ENCODE measurements at regions not wholly inside any gene's neighbourhood (a gene's known extent, or its start where the extent isn't known, plus 50 kb on each side); places are given as distances from the start of the nearest gene placed in this dataset.

DNA sequence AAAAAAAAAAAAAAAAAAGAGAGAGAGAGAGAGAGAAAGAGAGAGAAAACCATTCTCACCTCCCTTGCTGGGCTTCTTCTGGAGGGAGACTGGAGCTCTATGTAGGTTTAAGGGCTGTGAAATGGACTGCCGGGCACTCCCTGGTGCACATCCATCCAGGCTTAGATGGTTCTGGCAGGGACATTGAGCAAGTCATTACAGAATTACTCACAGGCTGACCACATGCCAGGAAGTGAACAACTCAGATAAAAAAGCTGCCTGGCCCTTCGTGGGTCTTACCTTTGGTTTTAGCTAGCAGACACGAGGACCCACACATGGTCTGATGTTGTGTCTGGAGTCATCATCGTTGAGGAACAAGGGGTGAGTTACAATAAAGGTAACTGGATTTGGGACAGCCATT is 847.4 kb upstream of the EEF2KMT start:
- BruUV-seq (replicated peaks): no TSS peak
- no peaks in the 10 kb centered on the region for H3F3A ChIP-seq (ENCODE audit: low read length, unreplicated experiment)
- ATAC-seq (no peak), DNase-seq (no peak)
- intact Hi-C loops (cut with micrococcal nuclease): no loop called here
- peaks cover 9% of the 10 kb centered on the region; the same call in 1 of the 2 replicates for H3K9me3 ChIP-seq (ENCODE audit: low read length)
- ChIA-PET CTCF (no interaction called here), POLR2A (ENCODE audit: unreplicated experiment) (no interaction called here)
- no peak overlapping the region for H3K27ac ChIP-seq (ENCODE audit: low read length)
- no peaks in the 10 kb centered on the region for H3K36me3 ChIP-seq (ENCODE audit: low read depth, low read length)
- no peaks in the 10 kb centered on the region for H4K20me1 ChIP-seq (ENCODE audit: low read length)
- no peak for TF ChIP-seq EZH2phosphoT487 (IDR thresholded peaks at IDR 0.05; ENCODE audit: borderline replicate concordance, low read length)
- no peak for TF ChIP-seq EZH2 (IDR thresholded peaks at IDR 0.05; ENCODE audit: low read length, unreplicated experiment)
- TF ChIP-seq, protein P1, sequence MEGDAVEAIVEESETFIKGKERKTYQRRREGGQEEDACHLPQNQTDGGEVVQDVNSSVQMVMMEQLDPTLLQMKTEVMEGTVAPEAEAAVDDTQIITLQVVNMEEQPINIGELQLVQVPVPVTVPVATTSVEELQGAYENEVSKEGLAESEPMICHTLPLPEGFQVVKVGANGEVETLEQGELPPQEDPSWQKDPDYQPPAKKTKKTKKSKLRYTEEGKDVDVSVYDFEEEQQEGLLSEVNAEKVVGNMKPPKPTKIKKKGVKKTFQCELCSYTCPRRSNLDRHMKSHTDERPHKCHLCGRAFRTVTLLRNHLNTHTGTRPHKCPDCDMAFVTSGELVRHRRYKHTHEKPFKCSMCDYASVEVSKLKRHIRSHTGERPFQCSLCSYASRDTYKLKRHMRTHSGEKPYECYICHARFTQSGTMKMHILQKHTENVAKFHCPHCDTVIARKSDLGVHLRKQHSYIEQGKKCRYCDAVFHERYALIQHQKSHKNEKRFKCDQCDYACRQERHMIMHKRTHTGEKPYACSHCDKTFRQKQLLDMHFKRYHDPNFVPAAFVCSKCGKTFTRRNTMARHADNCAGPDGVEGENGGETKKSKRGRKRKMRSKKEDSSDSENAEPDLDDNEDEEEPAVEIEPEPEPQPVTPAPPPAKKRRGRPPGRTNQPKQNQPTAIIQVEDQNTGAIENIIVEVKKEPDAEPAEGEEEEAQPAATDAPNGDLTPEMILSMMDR (conservative IDR thresholded peaks at IDR 0.05; ENCODE audit: low read depth, low read length): no peak
- no peak overlapping the region for H2AFZ ChIP-seq (ENCODE audit: low read length)
- H3K4me2 ChIP-seq (ENCODE audit: low read length): no peak overlapping the region
- no peaks in the 10 kb centered on the region for H3K9me2 ChIP-seq (replicated peaks; ENCODE audit: low read length)
- no peak overlapping the region for H3K9ac ChIP-seq (ENCODE audit: low read length)
- H3K27me3 ChIP-seq (ENCODE audit: low read length): no peaks in the 10 kb centered on the region
- H3K4me3 ChIP-seq (ENCODE audit: low read length): no peak overlapping the region
- no peaks in the 10 kb centered on the region for H3K79me2 ChIP-seq (ENCODE audit: low read length)
- H3K4me1 ChIP-seq (ENCODE audit: insufficient read depth, low read length): no peaks in the 10 kb centered on the region

DNA sequence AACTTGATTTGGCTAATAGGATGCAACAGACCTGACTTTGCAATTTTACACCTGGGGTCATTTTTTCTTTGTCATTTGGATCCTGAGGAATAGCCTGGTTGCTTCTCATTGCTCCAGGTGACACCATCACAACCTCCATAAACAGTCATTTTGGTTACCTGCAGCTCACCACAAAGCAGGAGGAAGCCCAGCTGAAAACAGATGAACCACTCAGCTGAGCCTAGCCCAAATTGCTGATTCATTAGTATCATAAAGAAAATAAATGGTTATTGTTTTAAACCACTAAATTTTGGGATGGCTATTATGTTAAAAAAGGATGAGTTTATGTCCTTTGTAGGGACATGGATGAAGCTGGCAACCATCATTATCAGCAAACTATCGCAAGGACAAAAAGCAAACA is 841.0 kb upstream of the EEF2KMT start:
- DNase-seq (no peak), ATAC-seq (no peak)
- ChIA-PET POLR2A (ENCODE audit: unreplicated experiment) (no interaction called here), CTCF (no interaction called here)
- H3K9me2 ChIP-seq (replicated peaks; ENCODE audit: low read length): no peaks in the 10 kb centered on the region
- H3F3A ChIP-seq (ENCODE audit: low read length, unreplicated experiment): no peaks in the 10 kb centered on the region
- no peak overlapping the region for H3K9ac ChIP-seq (ENCODE audit: low read length)
- no peak overlapping the region for H3K27ac ChIP-seq (ENCODE audit: low read length)
- H2AFZ ChIP-seq (ENCODE audit: low read length): no peak overlapping the region
- BruUV-seq (replicated peaks): no TSS peak
- H3K4me3 ChIP-seq (ENCODE audit: low read length): no peak overlapping the region
- no peak overlapping the region for H3K4me2 ChIP-seq (ENCODE audit: low read length)
- TF ChIP-seq, protein P1 (conservative IDR thresholded peaks at IDR 0.05; ENCODE audit: low read depth, low read length): no peak
- H3K9me3 ChIP-seq (ENCODE audit: low read length): peaks cover 9% of the 10 kb centered on the region; the same call in 1 of the 2 replicates
- no peaks in the 10 kb centered on the region for H3K27me3 ChIP-seq (ENCODE audit: low read length)
- H4K20me1 ChIP-seq (ENCODE audit: low read length): no peaks in the 10 kb centered on the region
- no peaks in the 10 kb centered on the region for H3K36me3 ChIP-seq (ENCODE audit: low read depth, low read length)
- intact Hi-C loops (cut with micrococcal nuclease): no loop called here
- H3K4me1 ChIP-seq (ENCODE audit: insufficient read depth, low read length): no peaks in the 10 kb centered on the region
- no peaks in the 10 kb centered on the region for H3K79me2 ChIP-seq (ENCODE audit: low read length)

DNA sequence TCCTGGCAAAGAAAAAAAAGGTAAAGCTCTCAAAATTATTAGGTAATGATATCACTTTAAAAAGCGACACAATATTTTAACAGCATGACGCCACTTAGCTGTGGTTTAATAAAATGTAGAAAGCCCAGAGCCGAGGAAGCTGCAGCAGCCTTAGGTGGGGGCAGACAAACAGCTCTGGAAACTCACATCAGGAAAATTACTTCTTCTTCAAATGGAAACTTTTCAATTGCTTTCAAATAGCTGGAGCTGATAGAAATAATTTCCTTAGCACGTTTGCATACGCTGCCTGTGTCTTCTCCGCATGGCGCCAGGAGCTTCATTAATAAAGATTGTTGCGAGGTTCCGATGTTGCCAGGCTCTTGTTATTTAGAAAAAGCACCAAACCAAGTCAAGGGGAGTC is 835.3 kb upstream of the EEF2KMT start:
- H3K36me3 ChIP-seq (ENCODE audit: low read depth, low read length): no peaks in the 10 kb centered on the region
- H3K9ac ChIP-seq (ENCODE audit: low read length): no peak overlapping the region
- intact Hi-C loops (cut with micrococcal nuclease): no loop called here
- no peak overlapping the region for H3K4me2 ChIP-seq (ENCODE audit: low read length)
- no peak overlapping the region for H3K27ac ChIP-seq (ENCODE audit: low read length)
- CTCF ChIA-PET: no interaction called here
- no peaks in the 10 kb centered on the region for H3K4me1 ChIP-seq (ENCODE audit: insufficient read depth, low read length)
- no peak for TF ChIP-seq EZH2 (IDR thresholded peaks at IDR 0.05; ENCODE audit: low read length, unreplicated experiment)
- TF ChIP-seq, protein P1 (conservative IDR thresholded peaks at IDR 0.05; ENCODE audit: low read depth, low read length): no peak
- ATAC-seq (no peak), DNase-seq (no peak)
- no peaks in the 10 kb centered on the region for H4K20me1 ChIP-seq (ENCODE audit: low read length)
- POLR2A ChIA-PET (ENCODE audit: unreplicated experiment): no interaction called here
- H3K79me2 ChIP-seq (ENCODE audit: low read length): no peaks in the 10 kb centered on the region
- H3F3A ChIP-seq (ENCODE audit: low read length, unreplicated experiment): no peaks in the 10 kb centered on the region
- no peaks in the 10 kb centered on the region for H3K9me2 ChIP-seq (replicated peaks; ENCODE audit: low read length)
- no TSS peak for BruUV-seq (replicated peaks)
- H2AFZ ChIP-seq (ENCODE audit: low read length): no peak overlapping the region
- H3K9me3 ChIP-seq (ENCODE audit: low read length): no peaks in the 10 kb centered on the region
- H3K27me3 ChIP-seq (ENCODE audit: low read length): no peaks in the 10 kb centered on the region
- H3K4me3 ChIP-seq (ENCODE audit: low read length): no peak overlapping the region
